Suppressor macrophage treated with lipopolysaccharide for 1 hour (primary cell): ENCODE measurements at regions not wholly inside any gene's neighbourhood (a gene's known extent, or its start where the extent isn't known, plus 50 kb on each side); places are given as distances from the start of the nearest gene placed in this dataset.
"Not testable (repeated sequence)": the region's sequence is repeated elsewhere in the genome, so short reads cannot be mapped to it uniquely, and the experiment has no call there.

ENCODE experiments used
- DNase-seq, 3 donors: peaks; one replicate each; pipeline ENCODE4 v3.0.0-alpha.2; 2020 to 2022

DNA sequence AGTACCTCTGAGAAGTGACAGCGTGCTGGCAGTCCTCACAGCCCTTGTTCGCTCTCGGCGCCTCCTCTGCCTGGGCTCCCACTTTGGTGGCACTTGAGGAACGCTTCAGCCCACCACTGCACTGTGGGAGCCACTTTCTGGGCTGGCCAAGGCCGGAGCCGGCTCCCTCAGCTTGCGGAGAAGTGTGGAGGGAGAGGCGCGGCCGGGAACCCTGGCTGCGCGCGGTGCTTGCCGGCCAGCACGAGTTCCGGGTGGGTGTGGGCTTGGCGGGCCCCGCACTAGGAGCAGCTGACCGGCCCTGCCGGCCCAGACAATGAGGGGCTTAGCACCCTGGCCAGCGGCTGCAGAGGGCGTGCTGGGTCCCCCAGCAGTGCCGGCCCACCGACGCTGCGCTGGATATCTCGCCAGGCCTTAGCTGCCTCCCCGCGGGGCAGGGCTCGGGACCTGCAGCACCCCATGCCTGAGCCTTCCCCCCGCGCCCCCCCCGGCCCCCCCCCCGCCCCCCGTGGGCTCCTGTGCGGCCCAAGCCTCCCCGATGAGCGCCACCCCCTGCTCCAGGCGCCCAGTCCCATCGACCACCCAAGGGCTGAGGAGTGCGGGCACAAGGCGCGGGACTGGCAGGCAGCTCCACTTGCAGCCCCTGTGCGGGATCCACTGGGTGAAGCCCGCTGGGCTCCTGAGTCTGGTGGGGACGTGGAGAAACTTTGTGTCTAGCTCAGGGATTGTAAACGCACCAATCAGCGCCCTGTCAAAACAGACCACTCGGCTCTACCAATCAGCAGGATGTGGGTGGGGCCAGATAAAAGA is 847.7 kb upstream of the CDH6 start:
- DNase-seq = not testable (repeated sequence)

DNA sequence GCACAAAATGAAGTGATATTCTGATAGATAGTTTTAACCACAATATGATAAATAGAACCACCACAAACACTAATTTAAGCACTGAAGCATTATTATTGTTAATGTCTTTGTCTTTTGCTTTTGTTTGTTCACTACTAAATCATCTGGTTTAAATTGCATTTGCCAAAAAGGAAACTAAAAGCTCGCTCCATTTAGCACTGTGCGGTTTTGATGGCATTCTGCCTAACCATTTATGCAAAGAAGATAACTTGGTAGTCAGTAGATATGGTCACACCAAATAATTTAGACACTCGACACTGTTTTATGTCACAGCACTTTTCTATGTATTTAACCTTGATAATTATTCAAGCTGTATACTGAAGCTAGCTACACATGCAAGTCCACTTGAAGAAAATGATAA is 849.8 kb upstream of the CDH6 start:
- DNase-seq = no peak

DNA sequence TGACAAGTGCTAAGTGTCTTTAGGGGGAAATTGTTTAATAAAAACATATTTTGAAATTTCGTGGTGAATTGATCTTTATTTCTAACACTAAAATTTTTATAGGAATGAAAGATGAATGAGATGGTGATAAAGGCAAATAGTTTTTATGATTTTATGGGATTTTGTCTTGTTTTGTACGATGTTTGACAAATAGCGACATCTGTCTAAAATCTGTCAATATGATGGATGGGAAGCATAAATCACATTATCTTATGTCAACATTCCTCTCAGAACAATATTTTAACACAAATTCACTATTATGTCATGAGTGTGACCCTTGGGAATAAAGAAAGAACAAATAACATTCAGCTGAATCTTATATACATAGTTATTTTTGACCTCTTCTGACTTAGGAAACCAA is 852.0 kb upstream of the CDH6 start:
- DNase-seq = no peak

DNA sequence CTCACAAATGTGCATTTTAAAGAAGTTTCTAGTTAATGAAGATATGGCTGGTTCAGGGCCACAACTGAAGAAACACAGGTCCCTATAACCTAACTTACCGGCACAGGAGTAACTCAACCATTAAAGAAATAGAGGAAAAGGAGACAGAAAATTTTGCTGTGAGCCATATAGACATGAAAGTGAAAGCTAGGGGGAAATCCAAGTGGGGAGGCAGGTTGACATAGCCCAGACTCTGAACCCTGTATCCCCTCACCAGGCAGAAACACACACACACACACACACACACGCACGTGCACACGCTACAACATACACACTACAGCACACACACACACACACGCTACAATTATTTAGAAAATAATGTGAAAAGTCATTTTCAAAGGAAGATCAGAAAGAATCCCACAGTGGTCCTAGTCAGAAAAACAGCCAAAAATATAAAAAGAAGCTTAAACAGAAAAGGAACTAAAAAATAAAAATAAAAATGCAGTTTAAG is 856.4 kb upstream of the CDH6 start:
- no peak for DNase-seq

DNA sequence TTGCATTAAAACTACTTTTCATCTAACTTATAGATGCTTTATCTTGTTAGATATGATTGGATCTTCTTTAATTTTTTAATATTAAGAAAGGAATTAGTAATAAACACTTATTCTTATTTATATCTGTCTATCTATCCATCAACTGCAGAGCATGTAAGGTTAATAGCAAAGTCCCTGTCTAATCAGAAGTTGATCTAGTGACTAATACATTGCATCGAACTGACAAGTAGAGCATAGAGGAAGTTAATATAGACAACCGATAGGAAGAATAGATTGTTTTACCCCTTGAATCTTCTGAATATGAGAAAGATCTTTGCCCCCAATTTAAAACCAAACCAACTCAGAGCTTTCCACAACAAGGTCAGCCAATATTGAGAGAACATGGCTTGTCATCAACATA is 862.0 kb upstream of the CDH6 start:
- DNase-seq = no peak

DNA sequence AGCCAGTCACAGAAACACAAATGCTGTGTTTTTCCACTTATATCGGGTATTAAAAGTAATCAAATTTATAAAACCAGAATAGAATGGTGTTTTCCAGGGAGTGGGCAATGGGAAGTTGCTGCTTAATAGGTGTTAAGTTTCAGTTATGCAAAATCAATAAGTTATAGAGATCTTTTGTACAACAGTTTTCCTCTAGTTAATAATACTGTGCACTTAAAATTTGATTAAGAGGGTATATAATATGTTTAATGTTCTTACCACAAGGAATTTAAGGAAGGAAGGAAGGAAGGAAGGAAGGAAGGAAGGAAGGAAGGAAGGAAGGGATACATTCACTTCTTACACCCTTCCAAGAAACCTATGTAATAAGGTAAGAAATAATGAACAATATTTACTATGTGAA is 867.7 kb upstream of the CDH6 start:
- no peak for DNase-seq

DNA sequence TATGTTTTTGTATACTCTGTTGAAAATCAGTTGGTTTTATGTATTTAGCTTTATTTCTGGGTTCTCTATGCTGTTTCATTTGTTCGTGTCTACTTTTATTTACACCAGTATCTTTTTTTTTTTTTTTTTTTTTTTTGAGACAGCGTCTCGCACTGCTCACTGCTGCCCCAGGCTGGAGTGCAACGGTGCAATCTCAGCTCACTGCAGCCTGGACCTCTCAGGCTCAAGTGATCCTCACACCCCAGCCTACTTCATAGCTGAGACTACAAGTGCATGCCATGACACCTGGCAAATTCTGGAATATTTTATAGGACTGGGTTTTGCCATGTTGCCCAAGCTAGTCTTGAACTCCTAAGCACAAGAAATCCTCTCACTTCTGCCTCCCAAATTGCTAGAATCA is 869.4 kb upstream of the CDH6 start:
- DNase-seq = no peak

DNA sequence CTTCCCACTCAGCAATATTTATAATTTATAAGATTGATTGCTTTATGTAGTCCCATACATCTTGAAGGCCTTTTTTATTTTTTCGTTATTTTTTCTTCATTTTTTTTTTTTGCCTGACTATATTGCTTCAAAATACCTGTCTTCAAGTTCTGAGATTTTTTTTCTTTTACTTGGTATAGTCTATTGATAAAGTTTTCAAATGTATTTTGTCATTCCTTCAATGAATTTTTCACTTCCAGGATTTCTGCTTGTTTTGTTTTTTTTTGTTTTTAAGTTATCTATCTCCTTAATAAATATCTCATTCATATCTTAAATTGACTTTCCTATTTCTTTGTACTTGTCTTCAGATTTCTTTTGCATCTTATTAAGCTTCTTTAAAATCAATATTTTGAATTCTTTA is 905.6 kb upstream of the CDH6 start:
- DNase-seq = no peak

DNA sequence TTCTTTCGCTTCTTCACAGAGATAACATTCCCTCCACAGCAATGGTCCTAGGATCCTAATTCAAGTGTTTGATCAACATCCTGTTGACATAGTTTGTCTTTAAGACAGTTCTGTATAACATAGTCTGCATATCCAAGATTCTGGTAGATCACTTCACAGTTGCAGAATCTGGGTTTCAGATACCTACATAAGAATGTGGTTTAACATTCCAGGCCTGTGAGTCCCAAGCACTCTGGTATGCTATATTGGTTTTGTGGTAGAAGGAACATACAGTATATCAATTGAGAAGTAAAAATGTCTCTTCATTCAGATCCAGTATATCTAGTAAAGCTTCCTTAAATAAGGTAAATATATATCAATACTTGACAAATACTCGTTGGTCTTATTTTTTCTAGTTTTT is 914.2 kb upstream of the CDH6 start:
- no peak for DNase-seq

DNA sequence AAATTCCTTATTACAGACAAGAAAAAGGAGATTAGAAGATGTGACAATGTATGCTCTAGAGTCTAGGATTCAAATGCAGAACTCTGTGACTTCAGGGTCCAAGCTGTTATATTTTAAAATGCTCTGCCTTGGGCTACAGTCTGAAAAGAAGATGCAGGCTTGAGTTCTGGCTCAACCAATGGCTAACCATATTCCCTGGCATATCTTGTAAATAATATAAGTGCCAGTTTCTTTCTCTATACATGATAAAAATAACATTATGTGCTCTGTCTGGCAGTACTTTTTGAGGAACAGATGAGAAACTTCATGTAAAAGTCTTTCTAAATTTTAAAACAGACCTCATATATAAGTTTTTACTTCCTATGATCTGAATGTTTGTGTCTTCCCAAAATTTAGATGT is 926.5 kb upstream of the CDH6 start:
- DNase-seq = no peak

DNA sequence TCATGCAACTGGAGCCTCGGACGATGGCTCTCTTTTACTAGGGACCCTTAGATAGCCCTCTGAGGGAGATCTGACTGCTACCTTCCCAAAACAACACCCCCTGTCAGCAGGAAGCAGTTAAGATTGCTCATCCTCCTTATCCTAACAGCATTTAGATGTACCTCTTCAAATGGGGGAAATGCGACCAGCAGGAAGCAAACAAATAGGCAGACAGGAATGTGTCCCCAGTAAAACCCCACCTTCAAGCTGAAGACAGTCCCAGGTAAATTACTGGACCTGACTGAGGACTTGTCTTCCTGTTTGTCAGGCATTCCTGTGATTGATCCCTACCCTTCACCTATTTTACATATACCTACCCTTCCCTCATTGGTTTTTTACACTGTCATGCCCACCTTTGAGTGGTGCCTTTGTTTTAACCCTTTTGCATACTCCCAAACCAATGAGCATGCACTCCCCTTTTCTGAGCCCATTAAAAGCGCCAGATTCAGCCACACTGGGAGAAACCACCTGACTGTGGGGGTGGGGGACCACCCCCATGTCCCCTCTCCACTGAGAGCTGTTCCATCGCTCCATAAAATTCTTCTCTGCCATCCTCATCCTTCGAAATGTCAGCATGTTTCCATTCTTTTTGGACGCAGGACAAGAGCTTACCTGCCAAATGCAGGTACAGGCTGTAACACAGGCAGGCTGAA is 954.0 kb upstream of the CDH6 start:
- no peak for DNase-seq

DNA sequence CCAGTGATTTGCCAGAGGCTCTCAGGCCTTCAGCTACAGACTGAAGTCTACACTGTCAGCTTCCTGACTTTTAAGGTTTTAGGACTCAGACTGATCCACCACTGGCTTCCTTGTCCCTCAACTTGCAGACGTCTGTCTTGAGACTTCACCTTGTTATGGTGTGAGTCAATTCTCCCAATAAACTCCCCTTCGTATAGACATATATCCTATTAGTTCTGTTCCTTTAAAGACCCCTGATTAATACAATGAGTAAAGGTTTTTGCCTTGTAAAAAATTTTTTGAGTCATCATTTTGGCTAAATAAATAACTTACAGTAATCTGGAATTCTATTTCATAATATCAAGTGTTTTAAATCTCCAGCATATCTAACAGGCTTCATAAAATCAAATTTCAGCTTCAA is 956.3 kb upstream of the CDH6 start:
- no peak for DNase-seq

DNA sequence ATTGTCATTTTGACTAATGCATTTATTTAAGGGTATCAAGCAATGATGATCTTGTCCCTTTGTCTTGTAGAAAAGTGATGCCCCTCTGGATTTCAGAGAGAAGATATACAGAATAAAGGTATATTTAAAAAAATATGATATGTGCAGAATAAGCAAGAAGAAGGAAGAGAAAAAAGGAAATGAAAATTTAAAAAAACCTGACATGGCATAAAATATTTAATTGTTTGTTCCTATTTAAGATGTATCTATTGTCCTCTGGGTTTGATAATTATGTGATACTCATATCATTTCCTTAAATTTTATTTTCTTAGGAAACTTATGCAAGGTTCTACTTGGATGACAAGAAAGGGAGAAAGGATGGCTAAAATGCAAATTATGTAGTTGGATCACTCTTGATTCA is 983.7 kb upstream of the CDH6 start:
- DNase-seq = no peak

DNA sequence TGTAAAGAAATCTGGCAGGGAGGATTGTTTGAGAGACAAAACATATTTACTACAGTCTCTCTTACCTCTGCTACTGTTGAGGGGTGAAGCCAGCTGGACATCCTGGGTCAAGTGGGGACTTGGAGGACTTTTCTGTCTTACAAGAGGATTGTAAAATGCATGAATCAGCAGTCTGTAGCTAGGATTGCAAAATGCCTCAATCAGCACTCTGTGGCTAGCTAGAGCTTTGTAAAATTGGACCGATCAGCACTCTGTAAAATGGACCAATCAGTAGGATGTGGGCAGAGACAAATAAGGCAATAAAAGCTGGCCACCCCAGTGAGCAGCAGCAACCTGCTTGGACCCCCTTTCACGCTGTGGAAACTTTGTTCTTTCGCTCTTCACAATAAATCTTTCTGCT is 995.8 kb upstream of the CDH6 start:
- DNase-seq = no peak

DNA sequence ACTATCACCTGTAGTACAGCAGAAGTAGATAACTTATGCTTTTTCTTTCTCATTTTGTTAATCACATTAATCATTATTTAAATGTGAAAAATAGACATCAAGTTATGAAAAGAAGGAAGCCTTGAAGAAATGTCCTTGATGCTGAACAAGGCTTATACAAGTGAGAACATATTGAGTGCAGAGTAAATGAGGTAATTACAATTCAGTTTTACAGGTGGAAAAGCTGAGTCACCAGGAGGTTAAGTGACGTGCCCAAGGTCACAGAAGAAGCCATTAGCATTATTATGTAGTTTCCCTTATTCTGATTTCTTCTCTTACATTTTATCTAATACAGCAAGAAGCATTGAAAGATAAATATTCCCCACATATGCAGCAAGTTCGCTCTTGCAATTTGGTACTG is 998.5 kb upstream of the CDH6 start:
- no peak for DNase-seq

DNA sequence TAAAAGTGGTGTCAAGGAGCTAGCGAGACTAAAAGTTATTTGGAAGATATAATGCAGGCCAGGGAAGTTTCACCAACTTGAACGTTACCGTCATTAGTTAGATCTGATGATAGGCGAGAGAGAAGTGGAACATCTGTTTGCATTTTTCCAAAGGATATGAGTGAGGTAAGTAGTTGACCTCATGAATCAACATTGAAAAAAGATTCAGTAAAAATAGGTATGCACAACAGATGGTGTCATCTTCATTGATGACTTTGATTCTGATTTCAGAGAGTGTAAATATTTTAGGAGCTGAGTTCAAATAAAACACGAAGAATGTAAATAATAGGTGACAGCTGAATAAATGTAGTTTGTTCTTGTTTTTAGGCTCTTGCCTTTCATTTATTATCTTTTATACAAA is 998.9 kb upstream of the CDH6 start:
- DNase-seq = no peak

DNA sequence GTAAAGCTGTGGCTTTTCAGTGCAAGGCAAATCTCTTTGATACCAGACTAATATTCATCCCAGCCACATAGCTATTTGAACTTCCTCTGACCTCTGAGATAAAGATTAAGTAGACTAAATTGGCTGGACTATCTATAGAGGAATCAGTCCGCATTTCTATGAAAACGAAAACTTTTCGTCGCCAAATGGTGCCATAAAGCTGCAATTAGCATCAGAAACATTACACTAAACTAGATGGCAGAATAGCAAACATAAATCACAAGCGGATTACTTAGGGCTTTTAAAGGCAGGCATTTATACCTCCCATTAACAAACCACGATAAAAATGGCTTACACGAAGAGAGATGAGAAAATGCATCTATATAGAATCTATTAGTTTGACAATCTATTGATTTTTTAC is 1009.7 kb upstream of the CDH6 start:
- DNase-seq = no peak

DNA sequence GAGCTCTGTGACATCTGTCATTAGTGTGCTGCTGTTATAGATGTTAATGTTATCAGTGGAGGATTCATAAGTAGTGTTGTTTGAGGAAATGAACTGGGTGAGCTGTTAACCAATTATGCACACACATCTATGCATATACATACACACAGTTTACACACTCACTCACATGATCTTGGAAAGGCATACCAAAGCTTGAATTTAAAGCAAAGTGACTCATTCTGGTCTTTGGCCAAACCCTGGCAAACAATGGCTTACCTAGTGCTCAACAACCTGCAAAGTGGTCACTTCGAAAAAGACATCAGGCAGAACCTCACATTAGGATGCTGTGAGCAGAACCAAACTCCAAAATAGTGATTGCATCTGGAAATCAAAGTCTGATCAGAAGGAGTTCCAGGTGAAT is 1037.3 kb upstream of the CDH6 start:
- DNase-seq = no peak

DNA sequence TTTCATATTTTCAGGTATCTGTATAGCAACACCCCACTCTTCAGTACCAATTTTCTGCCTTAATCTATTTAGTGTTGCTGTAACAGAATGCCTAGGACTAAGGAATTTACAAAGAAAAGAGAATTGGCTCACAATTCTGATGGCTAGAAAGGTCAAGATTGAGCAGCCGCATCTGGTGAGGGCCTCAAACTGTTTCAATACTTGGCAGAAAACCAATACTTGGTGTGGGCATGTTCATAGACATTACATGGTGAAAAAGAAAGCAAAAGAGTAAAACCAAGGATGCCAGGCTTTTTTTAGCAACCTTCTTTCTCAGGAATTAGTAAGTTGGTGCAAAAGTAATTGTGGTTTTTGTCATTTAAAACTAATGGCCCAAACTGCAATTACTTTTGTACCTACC is 1041.1 kb upstream of the CDH6 start:
- DNase-seq = no peak

DNA sequence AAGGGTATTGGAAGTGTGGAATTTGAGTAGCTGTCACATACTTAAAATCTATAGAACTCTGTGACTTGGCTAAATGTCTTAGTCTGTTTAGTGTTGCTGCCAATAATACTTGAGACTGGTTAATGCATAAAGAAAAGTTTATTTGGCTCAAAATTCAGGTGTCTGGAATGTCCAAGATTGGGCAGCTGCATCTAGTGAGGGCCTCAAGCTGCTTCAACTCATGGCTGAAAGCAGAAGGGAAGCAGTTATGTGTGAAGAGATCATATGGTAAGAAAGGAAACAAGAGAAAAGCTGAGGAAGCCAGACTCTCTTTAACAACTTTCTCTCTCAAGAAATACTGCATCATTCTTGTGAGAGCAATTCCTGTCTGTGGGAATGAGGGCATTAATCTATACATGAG is 1043.3 kb upstream of the CDH6 start:
- no peak for DNase-seq

DNA sequence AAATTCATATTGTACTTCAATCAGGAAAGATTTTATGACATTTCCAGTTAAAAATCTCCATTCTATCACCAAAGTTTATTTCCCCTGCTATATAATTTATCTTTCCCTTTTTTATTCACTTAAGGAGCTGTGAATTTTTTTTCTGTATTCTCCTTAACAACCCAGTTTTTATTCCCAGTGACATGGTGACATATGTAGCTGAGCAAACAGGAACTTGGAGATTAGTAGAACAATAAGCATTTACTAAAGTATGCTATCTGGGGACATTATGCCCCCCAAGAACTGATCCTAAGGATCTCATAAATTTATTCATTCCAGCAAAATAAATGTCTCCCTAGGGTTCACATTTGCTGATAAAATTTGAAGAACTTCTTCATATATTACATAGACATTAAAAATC is 1044.0 kb upstream of the CDH6 start:
- no peak for DNase-seq

DNA sequence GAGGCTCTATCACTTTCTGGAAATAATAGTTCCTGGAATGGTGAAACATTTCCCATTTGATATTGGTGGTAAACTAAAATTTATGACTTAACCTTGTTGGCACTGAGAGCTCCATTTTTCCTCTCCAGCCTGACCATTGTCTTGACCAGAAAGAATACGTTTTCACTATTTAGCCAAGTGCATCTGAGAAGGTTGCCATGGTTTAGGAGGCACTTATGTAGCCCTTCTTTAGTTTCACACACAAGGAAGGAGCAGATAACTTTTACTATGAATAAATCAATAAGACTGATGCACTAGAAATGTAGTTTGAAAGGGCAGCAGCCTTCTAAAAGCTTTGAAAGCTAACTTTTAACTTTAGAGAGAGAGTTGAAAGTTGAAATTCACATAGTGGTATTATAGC is 1045.5 kb upstream of the CDH6 start:
- no peak for DNase-seq

DNA sequence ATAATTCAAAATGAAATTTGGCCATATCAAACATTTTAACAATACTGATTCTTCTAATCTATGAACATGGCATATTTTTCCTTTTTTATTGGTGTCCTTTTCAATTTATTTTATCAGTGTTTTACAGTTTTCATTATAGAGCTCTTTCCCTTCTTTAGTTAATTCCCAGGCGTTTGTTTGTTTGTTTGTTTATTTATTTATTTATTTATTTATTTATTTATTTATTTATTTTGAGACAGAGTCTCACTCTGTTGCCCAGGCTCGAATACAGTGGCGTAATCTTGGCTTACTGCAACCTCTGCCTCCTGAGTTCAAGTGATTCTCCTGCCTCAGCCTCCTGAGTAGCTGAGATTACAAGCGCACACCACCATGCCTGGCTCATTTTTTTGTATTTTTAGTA is 1049.4 kb upstream of the CDH6 start:
- not testable (repeated sequence) for DNase-seq

DNA sequence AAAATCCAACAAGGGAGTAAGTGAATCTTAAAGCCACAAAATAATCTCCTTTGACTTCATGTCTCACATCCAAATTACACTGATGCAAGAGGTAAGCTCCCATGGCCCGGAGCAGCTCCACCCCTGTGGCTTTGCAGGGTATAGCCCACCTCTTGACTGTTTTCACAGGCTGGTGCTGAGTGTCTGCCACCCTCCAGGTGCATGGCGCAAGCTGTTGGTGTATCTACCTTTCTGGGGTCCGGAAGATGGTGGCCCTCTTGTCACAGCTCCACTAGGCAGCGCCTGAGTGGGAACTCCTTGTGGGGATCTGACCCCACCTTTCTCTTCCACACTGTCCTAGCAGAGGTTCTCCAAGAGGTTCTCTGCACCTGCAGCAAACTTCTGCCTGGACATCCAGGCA is 1051.1 kb upstream of the CDH6 start:
- DNase-seq = no peak

DNA sequence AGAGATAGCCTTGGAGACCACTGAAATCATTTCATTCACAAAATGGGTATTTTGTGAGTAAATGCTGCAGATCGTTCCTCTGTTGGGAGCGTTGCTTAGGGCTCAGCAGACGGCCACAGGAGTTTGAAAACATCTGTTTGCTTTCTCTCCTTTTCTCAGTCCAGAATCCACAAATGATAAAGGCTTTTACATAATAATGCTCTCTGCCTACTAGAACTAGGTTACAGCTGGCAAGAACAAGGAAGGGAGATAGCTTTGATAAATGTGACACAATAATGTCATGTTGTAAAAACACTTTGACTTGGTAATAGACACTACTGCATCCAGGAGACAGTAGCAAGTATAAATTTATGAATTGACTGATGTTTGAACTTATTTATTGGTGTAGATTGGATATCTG is 1072.4 kb upstream of the CDH6 start:
- no peak for DNase-seq
